OCI-LY7 (cell line): ENCODE measurements at regions not wholly inside any gene's neighbourhood (a gene's known extent, or its start where the extent isn't known, plus 50 kb on each side); places are given as distances from the start of the nearest gene placed in this dataset.

Source experiments
- EZH2phosphoT487 ChIP-seq: fragments of 200-600 bp; sonication (generic); IDR thresholded peaks from 2 replicates; pipeline ENCODE4 v1.6.1; 2018; ENCODE audit warnings: low read depth, borderline replicate concordance, mild to moderate bottlenecking, mixed run types, antibody characterized with exemption, low read length, moderate library complexity, mixed read lengths
- TF ChIP-seq, protein P1 (sequence below): fragments of 200-600 bp; sonication (generic); conservative IDR thresholded peaks from 2 replicates; pipeline ENCODE4 v1.5.1; 2014; ENCODE audit warnings: mild to moderate bottlenecking, antibody characterized with exemption, low read length, moderate library complexity, mixed read lengths

DNA sequence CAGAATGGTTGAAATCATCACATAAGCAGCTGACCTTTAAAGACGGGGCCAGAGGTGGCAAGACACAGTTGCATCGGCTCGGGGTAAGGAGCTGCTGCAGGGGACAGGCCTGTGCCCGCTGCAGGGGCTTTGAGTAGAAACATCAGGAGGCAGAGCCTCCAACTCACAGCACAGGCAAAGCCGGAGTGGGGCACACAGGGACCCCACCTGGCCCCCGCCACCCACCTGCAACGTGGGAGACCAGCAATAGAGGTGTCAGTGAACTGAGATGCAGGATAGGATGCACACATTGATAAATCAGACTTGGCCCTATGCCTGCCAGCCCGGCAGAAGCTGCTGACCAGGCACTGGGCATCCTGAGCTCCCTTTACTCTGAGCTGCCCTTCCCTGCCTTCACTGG is 257.2 kb downstream of the NPHP4 start:
- TF ChIP-seq, protein P1, sequence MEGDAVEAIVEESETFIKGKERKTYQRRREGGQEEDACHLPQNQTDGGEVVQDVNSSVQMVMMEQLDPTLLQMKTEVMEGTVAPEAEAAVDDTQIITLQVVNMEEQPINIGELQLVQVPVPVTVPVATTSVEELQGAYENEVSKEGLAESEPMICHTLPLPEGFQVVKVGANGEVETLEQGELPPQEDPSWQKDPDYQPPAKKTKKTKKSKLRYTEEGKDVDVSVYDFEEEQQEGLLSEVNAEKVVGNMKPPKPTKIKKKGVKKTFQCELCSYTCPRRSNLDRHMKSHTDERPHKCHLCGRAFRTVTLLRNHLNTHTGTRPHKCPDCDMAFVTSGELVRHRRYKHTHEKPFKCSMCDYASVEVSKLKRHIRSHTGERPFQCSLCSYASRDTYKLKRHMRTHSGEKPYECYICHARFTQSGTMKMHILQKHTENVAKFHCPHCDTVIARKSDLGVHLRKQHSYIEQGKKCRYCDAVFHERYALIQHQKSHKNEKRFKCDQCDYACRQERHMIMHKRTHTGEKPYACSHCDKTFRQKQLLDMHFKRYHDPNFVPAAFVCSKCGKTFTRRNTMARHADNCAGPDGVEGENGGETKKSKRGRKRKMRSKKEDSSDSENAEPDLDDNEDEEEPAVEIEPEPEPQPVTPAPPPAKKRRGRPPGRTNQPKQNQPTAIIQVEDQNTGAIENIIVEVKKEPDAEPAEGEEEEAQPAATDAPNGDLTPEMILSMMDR, result no peak
- TF ChIP-seq EZH2phosphoT487, result no peak
